ENCODE measurements at regions not wholly inside any gene's neighbourhood (a gene's known extent, or its start where the extent isn't known, plus 50 kb on each side); places are given as distances from the start of the nearest gene placed in this dataset.
A peak's percentile ranks its signal among the peaks of the same experiment; 100 is the strongest.
"Not testable (repeated sequence)": the region's sequence is repeated elsewhere in the genome, so short reads cannot be mapped to it uniquely, and the experiment has no call there.

DNA sequence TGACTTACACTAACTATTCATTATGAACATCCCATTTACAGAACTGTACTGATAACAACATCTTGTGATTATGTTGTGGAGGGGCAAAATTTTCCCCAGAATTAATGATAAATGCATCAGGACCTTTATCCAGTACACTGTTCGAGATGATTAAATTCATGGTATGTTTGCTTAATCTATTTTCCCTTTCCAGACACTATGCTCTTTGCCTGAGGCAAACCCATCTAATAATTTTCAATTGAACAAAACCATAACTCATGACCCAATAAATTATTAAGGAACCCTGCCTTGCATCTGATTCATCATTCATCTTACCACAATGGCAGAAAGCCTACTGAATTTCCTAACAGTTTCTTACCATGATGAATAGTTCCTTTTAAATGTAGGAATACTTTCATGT is 385.0 kb downstream of the DSEL start:
- no peak for DNase-seq (ENCODE audit: low read depth)
- no peak overlapping the region for H3K4me3 ChIP-seq (ENCODE audit: low read depth, low read length)
- no peak for TF ChIP-seq CTCF (IDR thresholded peaks at IDR 0.05; ENCODE audit: low read depth, low read length, missing control alignments)

GRCh38 chr18:67126751-67127150 is 389.8 kb downstream of the DSEL start:
- DNase-seq (ENCODE audit: low read depth); H3K4me3 ChIP-seq (ENCODE audit: low read depth, low read length): not testable (repeated sequence)

DNA sequence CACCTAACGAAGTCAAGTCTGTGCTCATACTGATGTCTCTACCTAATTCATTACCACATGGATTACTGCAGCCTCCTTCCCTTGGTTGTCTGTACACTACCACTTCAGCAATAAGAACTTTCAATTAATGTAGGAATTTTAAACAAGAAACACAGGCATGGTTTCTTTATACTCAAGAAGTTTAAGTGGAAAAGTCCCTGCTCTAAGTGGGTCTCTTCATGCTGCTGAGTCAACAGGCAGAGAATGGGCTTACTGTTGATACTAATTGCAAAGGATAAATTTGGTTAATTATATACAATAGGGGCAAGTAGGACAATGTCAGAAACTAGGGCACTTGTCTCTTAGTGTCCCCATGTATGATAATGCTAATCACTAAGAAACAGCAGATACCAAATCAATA is 392.6 kb downstream of the DSEL start:
- no peak overlapping the region for H3K4me3 ChIP-seq (ENCODE audit: low read depth, low read length)
- TF ChIP-seq CTCF (IDR thresholded peaks at IDR 0.05; ENCODE audit: low read depth, low read length, missing control alignments): no peak
- DNase-seq (ENCODE audit: low read depth): no peak

DNA sequence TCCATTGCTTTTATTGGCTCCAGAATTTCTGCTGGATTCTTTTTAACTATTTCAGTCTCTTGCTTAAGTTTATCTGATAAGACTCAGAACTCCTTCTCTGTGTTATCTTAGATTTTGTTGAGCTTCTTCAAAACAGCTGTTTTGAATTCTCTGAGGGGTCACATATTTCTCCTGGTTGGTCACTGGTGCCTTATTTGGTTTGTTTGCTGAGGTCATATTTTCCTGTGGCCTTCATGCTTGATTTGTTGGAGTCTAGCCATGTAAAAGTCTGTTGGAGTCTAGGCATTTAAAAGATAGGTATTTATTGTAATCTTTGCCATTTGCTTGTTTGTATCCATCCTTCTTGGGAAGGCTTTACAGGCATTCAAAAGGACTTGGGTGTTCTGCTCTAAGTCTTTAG is 398.7 kb downstream of the DSEL start:
- no peak for DNase-seq (ENCODE audit: low read depth)
- TF ChIP-seq CTCF (IDR thresholded peaks at IDR 0.05; ENCODE audit: low read depth, low read length, missing control alignments): no peak
- H3K4me3 ChIP-seq (ENCODE audit: low read depth, low read length): no peak overlapping the region

- H3K4me3 ChIP-seq (ENCODE audit: low read depth, low read length): no peak overlapping the region
- TF ChIP-seq CTCF (IDR thresholded peaks at IDR 0.05; ENCODE audit: low read depth, low read length, missing control alignments): no peak
- DNase-seq (ENCODE audit: low read depth): no peak
Measured at GRCh38 chr18:67109535-67109934, 407.0 kb downstream of the DSEL start.

- no peak for TF ChIP-seq CTCF (IDR thresholded peaks at IDR 0.05; ENCODE audit: low read depth, low read length, missing control alignments)
- DNase-seq (ENCODE audit: low read depth): no peak
- H3K4me3 ChIP-seq (ENCODE audit: low read depth, low read length): no peak overlapping the region
Measured at GRCh38 chr18:67108894-67109293, 407.6 kb downstream of the DSEL start.

DNA sequence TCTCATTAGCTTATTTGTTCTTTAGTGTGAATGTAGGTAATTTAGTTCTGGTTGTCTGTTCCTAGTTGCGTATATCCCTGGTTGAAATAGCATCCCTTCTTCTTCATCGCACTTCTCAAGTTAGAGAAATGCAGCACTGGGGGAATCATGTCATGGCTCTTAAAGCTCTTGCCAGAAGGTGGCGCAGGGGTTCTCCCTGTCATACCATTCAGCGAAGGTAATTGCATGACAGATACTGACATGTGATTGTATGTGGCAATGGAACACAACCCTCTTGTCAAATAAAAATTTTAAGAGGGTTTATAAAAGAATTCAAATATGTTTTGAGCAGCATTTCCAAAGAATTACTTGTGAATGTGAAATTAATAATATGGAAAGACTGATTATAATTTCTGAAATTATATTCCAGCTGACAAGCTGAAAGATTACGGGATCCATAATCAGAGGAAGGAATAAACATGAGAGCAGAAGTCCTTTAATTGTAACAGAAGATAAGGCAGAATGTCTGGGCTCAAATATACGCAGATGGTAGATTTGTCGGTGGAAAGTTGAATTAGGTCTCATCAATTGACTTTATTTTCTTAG is 411.7 kb downstream of the DSEL start:
- TF ChIP-seq CTCF (IDR thresholded peaks at IDR 0.05; ENCODE audit: low read depth, low read length, missing control alignments): peak; percentile 73
- DNase-seq (ENCODE audit: low read depth): peak; percentile 8
- no peak overlapping the region for H3K4me3 ChIP-seq (ENCODE audit: low read depth, low read length)

All from GM12864 (cell line).